Lower lobe of right lung (tissue), 2 donors: ENCODE measurements at regions not wholly inside any gene's neighbourhood (a gene's known extent, or its start where the extent isn't known, plus 50 kb on each side); places are given as distances from the start of the nearest gene placed in this dataset.

Experiments
- ATAC-seq, 2 donors: fragments of 200-7000 bp; cut with Tn5 transposase; one replicate each; pipeline ENCODE4 v1.9.1; 2020 to 2022; ENCODE audit warnings: mild to moderate bottlenecking in 2 of 2, moderate library complexity in 2 of 2
- DNase-seq: peaks from one replicate; pipeline ENCODE4 v3.0.0-alpha.2; 2020
- H3K27ac ChIP-seq: fragments of 200-600 bp; one replicate; pipeline ENCODE4 v1.8.0; 2022
- H3K27me3 ChIP-seq: fragments of 200-600 bp; one replicate; pipeline ENCODE4 v1.8.0; 2022; ENCODE audit warnings: low read depth
- H3K36me3 ChIP-seq: fragments of 200-600 bp; one replicate; pipeline ENCODE4 v1.8.0; 2022; ENCODE audit warnings: mild to moderate bottlenecking
- H3K4me1 ChIP-seq: fragments of 200-600 bp; one replicate; pipeline ENCODE4 v1.8.0; 2022
- H3K4me3 ChIP-seq: fragments of 200-600 bp; one replicate; pipeline ENCODE4 v1.8.0; 2022; ENCODE audit warnings: mild to moderate bottlenecking
- H3K9me3 ChIP-seq: fragments of 200-600 bp; one replicate; pipeline ENCODE4 v1.8.0; 2022
- intact Hi-C: fragments of 100-400 bp; cut with DNase I; formaldehyde crosslinking; loops from one replicate; pipeline ENCODE4 v1.11.0; 2022
- TF ChIP-seq, protein P1 (sequence below): fragments of 200-600 bp; IDR thresholded peaks from one replicate; pipeline ENCODE4 v1.8.0; 2022; ENCODE audit warnings: antibody characterized with exemption, mild to moderate bottlenecking
- donor health status: DM: no; HTN: yes; CAD: no; lungs with severe emphysema.

DNA sequence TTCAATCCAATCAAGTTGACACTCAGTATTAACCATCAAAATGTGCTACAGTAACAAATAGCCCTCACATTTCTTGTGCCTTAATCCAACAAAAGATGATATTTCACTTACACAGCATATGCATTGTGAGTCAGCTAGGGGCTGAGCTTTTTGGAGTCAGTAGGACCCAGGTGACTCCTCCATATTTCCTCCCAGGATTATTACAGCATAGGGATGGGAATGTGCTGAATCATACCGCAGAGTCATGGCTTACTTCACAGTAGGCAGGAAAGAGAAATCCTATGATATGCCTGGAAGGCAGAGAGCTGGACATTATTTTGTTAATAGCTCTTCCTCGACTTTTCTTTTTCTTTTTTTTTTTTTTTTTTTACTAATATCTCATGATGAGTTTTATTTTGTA lies 153.3 kb downstream of the TMEM182 start:
- H3K9me3 ChIP-seq: no peaks in the 10 kb centered on the region
- DNase-seq (no peak), ATAC-seq (no peak)
- no peak overlapping the region for H3K27ac ChIP-seq
- TF ChIP-seq, protein P1, sequence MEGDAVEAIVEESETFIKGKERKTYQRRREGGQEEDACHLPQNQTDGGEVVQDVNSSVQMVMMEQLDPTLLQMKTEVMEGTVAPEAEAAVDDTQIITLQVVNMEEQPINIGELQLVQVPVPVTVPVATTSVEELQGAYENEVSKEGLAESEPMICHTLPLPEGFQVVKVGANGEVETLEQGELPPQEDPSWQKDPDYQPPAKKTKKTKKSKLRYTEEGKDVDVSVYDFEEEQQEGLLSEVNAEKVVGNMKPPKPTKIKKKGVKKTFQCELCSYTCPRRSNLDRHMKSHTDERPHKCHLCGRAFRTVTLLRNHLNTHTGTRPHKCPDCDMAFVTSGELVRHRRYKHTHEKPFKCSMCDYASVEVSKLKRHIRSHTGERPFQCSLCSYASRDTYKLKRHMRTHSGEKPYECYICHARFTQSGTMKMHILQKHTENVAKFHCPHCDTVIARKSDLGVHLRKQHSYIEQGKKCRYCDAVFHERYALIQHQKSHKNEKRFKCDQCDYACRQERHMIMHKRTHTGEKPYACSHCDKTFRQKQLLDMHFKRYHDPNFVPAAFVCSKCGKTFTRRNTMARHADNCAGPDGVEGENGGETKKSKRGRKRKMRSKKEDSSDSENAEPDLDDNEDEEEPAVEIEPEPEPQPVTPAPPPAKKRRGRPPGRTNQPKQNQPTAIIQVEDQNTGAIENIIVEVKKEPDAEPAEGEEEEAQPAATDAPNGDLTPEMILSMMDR: no peak
- H3K27me3 ChIP-seq: no peaks in the 10 kb centered on the region
- intact Hi-C loops: no loop called here
- no peak overlapping the region for H3K4me3 ChIP-seq
- no peaks in the 10 kb centered on the region for H3K36me3 ChIP-seq
- no peaks in the 10 kb centered on the region for H3K4me1 ChIP-seq

DNA sequence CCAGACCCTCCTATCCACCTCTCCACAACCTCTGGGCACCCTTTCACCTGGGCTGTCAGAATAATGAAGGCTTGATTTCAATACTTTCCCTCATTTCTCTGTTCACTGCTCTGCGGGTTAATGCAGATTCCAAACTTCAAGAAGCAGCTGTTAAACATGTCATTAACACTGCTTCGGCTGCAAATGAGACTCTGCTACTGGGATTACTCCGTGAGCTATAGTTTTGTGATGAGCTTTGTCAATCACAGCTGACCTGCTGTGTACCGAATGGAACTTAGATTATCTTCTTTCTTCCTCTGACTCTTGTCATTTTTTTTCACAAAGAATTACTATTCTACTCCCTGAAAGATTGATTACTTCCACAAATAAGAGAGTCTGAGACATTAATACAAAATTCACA lies 160.5 kb downstream of the TMEM182 start:
- H3K9me3 ChIP-seq: no peaks in the 10 kb centered on the region
- TF ChIP-seq, protein P1: no peak
- H3K36me3 ChIP-seq: no peaks in the 10 kb centered on the region
- H3K27ac ChIP-seq: no peak overlapping the region
- DNase-seq: no peak
- intact Hi-C loops: no loop called here
- ATAC-seq: no peak
- H3K4me1 ChIP-seq: no peaks in the 10 kb centered on the region
- no peaks in the 10 kb centered on the region for H3K27me3 ChIP-seq
- H3K4me3 ChIP-seq: no peak overlapping the region

DNA sequence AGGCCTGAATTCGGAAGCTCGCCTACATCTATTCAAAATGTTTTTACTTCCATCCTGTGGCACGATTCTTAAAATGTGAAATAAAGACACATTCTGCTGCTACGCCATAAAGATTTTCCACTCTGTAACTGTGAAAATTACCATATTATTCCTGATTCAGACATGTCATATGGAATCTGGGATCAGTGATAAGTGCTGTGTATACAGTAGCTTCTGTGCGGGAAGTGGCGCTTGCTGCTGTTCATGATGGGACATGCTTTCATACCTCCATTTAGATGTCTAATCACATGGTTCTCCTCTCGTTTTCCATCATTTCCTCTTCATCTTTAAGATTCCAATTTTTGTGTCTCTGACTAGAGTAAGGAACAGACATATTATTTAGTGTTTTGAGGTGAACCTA lies 163.2 kb downstream of the TMEM182 start:
- no peak overlapping the region for H3K4me3 ChIP-seq
- no peak overlapping the region for H3K27ac ChIP-seq
- TF ChIP-seq, protein P1: no peak
- intact Hi-C loops: no loop called here
- DNase-seq (no peak), ATAC-seq (no peak)
- no peaks in the 10 kb centered on the region for H3K27me3 ChIP-seq
- no peaks in the 10 kb centered on the region for H3K9me3 ChIP-seq
- no peaks in the 10 kb centered on the region for H3K4me1 ChIP-seq
- H3K36me3 ChIP-seq: no peaks in the 10 kb centered on the region

DNA sequence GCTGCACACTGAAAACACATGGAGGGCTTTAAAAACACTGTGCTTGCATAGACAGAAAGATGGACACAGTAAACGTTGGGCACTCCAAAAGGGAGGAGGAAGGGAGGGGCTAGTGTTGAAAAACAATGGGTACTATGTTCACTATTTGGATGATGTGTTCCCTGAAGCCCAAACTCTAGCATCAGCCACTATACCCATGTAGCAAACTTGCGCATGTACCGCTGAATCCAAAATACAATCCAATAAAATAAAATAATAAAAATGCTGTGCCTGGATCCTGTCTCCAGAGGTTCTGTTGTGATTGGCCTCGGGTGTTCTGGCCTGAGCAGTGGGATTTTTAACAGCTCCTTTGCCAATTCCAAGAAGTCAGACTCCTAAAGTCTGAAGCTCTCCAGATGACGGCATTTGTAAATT lies 166.0 kb downstream of the TMEM182 start:
- ATAC-seq (no peak), DNase-seq (no peak)
- TF ChIP-seq, protein P1: no peak
- H3K4me1 ChIP-seq: no peaks in the 10 kb centered on the region
- no peaks in the 10 kb centered on the region for H3K27me3 ChIP-seq
- H3K27ac ChIP-seq: no peak overlapping the region
- no peaks in the 10 kb centered on the region for H3K9me3 ChIP-seq
- no peaks in the 10 kb centered on the region for H3K36me3 ChIP-seq
- H3K4me3 ChIP-seq: no peak overlapping the region
- intact Hi-C loops: no loop called here

DNA sequence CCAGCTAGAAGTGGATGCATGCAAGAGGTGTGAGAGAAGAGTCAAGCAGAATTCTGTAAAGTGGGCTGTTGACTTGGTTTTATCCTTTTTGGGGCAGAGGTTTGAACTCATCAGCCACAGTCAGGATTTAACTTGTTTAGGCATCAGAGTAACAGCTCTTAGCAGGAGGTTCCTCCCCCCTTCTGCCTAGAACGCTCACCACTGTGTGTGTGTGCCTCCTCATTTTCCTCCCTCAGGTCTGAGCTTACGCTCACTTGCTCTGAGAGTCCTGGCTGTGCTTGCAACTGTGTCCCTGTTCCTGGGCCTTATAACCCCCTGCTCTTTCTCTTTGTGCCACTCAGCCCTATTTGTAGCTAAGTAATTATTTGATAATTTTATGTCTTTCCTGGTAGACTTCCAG lies 167.9 kb downstream of the TMEM182 start:
- no peaks in the 10 kb centered on the region for H3K4me1 ChIP-seq
- intact Hi-C loops: no loop called here
- no peak overlapping the region for H3K4me3 ChIP-seq
- TF ChIP-seq, protein P1: no peak
- H3K9me3 ChIP-seq: no peaks in the 10 kb centered on the region
- ATAC-seq: no peak
- H3K27me3 ChIP-seq: no peaks in the 10 kb centered on the region
- DNase-seq: no peak
- no peaks in the 10 kb centered on the region for H3K36me3 ChIP-seq
- H3K27ac ChIP-seq: no peak overlapping the region

DNA sequence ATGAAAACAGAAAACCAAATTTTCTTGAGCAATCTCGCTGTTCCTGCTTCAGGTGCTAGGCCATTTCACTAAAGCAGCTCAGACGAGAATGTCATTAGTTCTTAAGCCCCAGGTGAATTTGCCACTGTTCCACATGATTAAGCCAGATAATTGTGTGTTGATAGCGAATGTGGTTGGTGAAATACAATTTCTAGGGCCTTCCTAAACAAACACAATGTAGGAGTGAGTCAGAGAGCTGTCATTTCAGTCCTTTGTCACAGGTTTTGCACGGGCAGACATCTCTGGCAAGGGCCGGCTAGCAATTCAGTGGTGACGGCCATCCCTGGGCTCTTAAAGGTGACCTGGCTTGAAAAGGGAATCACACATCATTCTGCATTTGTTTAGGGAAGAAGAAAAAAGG lies 170.7 kb downstream of the TMEM182 start:
- ATAC-seq (no peak), DNase-seq (no peak)
- TF ChIP-seq, protein P1: no peak
- Histone ChIP-seq H3K27me3 (no peaks in the 10 kb centered on the region), H3K36me3 (no peaks in the 10 kb centered on the region), H3K4me3 (no peak overlapping the region), H3K9me3 (no peaks in the 10 kb centered on the region), H3K27ac (no peak overlapping the region), H3K4me1 (no peaks in the 10 kb centered on the region)
- intact Hi-C loops: no loop called here
